A673 (cell line): ENCODE measurements at regions not wholly inside any gene's neighbourhood (a gene's known extent, or its start where the extent isn't known, plus 50 kb on each side); places are given as distances from the start of the nearest gene placed in this dataset.

Experiments
- EZH2 ChIP-seq: fragments of 200-600 bp; sonication (generic); IDR thresholded peaks from 2 replicates; pipeline ENCODE4 v1.6.1; 2017; ENCODE audit warnings: borderline replicate concordance, low read depth, mild to moderate bottlenecking, mixed read lengths, antibody characterized with exemption, low read length; ENCODE audit not compliant: poor library complexity, severe bottlenecking
- TF ChIP-seq, protein P1 (sequence below): fragments of 300-800, 200-600 bp; sonication (generic); conservative IDR thresholded peaks from 2 replicates; pipeline ENCODE4 v1.5.1; 2017; ENCODE audit warnings: low read depth, mild to moderate bottlenecking, antibody characterized with exemption, low read length, moderate library complexity, mixed read lengths

GRCh38 chr12:18827913-18828312 is 90.0 kb downstream of the CAPZA3 start:
- TF ChIP-seq EZH2 = no peak
- TF ChIP-seq, protein P1, sequence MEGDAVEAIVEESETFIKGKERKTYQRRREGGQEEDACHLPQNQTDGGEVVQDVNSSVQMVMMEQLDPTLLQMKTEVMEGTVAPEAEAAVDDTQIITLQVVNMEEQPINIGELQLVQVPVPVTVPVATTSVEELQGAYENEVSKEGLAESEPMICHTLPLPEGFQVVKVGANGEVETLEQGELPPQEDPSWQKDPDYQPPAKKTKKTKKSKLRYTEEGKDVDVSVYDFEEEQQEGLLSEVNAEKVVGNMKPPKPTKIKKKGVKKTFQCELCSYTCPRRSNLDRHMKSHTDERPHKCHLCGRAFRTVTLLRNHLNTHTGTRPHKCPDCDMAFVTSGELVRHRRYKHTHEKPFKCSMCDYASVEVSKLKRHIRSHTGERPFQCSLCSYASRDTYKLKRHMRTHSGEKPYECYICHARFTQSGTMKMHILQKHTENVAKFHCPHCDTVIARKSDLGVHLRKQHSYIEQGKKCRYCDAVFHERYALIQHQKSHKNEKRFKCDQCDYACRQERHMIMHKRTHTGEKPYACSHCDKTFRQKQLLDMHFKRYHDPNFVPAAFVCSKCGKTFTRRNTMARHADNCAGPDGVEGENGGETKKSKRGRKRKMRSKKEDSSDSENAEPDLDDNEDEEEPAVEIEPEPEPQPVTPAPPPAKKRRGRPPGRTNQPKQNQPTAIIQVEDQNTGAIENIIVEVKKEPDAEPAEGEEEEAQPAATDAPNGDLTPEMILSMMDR = no peak
